HG03521 (cell line): ENCODE measurements at regions not wholly inside any gene's neighbourhood (a gene's known extent, or its start where the extent isn't known, plus 50 kb on each side); places are given as distances from the start of the nearest gene placed in this dataset.
"Not testable (repeated sequence)": the region's sequence is repeated elsewhere in the genome, so short reads cannot be mapped to it uniquely, and the experiment has no call there.

Source experiments
- ATAC-seq: cut with Tn5 transposase; IDR thresholded peaks from one replicate; pipeline ENCODE4 v1.9.1; 2021; ENCODE audit warnings: mild to moderate bottlenecking, moderate library complexity; ENCODE audit not compliant: unreplicated experiment

GRCh38 chr13:65727070-65727469, 1503.1 kb downstream of the PCDH9 start:
- no peak for ATAC-seq

DNA sequence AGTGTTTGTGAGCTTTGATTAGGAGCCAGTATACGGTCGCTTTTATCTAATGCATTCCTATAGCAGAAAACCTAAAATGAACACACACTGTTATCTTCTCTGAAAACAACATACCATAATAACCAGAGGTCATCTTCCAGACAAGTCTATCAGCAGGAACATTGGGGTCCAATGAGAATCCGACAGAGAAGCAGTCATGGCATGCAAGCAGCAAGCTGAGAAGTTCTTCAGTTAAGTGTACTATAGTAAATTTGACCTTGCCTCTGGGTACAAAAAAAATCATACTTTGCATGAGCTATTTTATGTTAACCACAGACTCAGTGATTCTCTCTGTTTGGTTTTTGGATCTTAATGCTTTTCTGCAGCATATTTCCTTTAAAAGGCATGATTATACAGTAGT, 1505.1 kb downstream of the PCDH9 start:
- ATAC-seq: no peak

DNA sequence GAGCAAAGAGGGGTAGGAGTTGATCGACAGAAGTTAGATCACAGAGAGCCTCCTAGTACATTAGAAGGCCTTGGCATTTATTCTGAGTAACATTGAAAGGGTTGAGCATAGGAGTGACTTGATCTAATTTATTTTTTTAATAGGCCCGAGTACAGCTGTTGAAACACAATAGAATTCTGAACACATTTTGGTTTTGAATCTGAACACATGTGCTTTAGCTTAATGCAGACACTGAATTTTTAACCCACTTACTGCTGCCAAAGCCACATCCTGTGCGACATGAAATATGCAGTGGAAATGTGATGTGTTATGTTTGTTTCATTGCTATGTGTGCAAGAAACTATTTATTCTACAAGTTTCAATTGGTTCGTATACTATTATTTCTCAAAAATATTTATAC, 1505.9 kb downstream of the PCDH9 start:
- no peak for ATAC-seq

DNA sequence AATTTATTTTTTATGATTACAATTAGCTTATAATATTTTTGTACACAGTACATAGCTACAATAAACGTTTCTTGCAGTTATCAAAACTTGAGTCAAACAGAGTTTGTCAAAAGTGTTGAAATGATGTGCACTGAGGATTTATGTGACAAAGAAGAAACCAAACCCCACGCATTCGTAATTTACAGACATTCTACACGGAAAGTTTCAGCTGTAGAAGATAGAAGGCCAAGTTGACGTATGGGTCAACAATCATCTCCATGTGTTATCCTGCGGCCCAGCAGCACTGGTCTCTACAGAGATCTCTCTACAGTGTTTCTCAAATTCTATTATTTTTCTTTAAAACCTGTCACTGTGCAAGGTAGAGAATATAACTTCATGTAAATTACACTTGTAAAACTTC, 1507.6 kb downstream of the PCDH9 start:
- ATAC-seq: no peak

DNA sequence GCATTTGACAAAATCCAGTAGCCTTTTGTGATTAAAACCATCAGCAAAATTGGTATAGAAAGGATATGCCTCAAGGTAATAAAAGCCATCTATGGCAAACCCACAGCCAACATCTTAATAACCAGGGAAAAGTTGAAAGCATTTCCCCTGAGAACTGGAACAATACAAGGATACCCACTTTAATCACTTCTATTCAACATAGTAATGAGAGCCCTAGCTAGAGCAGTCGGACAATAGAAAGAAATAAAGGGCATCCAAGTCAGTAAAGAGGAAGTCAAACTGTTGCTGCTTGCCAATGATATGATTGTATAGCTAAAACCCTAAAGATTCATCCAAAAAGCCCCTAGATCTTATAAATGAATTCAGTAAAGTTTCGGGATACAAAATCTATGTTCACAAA, 1510.3 kb downstream of the PCDH9 start:
- no peak for ATAC-seq

- no peak for ATAC-seq
These were observed 1519.6 kb downstream of the PCDH9 start for GRCh38 chr13:65710514-65710913.

DNA sequence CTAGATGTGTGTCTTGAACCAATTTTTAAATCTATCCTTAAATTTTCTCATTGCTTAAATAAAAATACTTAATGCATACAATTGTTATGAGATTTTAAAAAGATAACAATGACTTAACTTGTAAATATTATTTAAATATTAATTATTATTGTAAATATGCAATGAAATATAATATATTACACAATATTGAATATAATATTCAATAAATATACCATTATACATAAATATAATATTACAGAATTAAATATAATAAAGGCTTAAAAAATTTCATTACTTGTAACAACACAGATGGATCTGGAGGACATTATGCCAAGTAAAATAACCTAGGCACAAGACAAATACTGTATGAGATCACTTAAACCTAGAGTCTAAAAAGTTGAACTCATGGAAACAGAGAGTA, 1532.3 kb downstream of the PCDH9 start:
- no peak for ATAC-seq

DNA sequence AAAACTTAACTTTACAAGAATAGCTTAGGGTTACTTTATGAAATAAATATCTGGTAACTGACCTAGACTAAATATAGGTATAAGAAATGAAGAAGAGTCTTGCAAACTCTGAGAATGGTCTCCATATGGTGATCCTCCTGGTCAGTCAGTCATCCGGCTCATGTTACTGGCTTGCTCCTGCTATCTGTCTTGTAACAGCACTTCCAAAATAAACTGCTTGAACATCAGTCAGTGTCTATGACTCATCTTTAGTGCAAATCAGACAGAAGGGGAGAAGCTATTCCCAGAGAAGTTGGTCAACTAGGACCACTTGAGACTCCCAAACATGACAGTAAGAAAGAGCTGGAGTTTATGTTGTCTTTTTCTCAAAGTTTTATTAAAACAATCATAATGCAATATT, 1550.9 kb downstream of the PCDH9 start:
- no peak for ATAC-seq

GRCh38 chr13:65677906-65678305, 1552.2 kb downstream of the PCDH9 start:
- ATAC-seq: no peak

DNA sequence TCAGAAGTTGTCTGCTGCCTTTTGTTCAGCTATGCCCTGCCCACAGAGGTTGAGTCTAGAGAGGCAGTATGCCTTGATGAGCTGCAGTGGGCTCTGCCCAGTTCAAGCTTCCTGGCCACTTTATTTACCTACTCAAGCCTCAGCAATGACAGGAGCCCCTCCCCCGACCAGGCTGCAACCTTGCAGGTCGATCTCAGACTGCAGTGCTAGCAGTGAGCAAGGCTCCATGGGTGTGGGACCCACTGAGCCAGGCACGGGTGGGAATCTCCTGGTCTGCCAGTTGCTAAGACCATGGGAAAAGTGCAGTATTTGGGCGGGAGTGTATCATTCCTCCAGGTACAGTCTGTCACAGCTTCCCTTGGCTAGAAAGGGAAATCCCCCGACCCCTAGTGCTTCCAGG, 1554.8 kb downstream of the PCDH9 start:
- ATAC-seq: not testable (repeated sequence)

DNA sequence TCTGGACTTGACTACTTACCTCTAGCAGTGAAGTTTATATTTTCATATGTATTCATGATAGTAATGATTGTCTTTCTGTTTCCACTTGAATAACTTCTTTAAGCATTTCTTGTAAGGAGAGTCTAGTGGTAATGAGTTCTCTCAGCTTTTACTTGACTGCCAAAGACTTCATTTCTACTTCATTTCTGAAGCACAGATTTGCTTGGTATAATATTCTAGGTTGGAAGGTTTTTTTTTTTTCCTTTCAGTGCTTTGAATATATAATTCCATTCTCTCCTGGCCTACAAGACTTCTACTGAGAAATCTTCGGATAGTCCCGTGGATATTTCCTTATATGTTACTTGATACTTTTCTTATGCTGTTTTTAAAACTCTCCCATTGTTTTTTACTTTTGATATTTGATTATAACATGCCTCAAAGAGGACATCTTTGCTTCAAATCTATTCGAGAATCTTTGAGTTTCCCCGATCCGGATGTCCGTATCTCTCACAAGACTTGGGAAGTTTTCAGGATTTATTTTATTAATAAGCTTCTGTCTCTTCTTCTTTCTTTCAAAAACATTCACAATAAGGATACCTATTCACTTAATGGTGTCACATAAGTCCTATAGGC, 1560.0 kb downstream of the PCDH9 start:
- no peak for ATAC-seq

DNA sequence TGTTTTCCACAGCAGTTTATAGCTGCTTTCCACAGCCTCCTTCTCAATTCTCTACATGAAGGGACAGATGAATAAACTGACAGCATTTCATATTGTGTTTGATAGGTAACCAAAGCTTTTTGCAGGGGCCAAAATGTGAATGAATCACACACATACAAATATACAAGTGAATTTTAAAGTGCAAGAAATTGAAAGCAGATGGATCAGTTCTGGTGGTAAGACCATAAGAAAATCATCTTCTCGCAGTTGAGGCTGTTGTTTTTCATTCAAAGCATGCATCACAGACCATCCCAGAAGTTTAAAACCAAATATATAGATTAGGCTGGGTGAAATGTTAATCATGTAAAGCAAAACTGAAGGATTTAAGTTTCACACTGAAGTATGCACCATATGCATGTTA, 1569.4 kb downstream of the PCDH9 start:
- no peak for ATAC-seq

- no peak for ATAC-seq
These were observed 1573.3 kb downstream of the PCDH9 start for GRCh38 chr13:65656740-65657329.

GRCh38 chr13:65653613-65654012, 1576.5 kb downstream of the PCDH9 start:
- ATAC-seq: no peak

GRCh38 chr13:65650321-65650720, 1579.8 kb downstream of the PCDH9 start:
- ATAC-seq: no peak

DNA sequence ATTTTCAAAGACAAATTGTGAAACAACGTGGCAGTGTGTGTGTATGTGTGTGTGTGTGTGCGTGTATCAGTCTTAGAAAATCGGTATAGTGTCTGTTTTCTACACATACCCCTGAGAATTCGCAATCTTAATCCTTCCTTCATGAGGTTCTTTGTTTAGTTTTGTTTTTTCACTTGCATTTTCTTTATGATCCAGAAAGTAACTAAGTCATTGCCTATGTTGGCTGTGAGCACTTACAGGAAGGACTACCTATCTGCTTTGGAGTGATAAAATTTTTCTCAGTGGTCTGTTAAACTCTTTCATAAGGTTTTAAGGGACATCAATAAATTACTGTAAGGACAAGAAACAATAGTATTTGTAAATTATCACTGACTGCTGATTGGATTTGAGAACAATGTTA, 1587.1 kb downstream of the PCDH9 start:
- ATAC-seq: no peak

DNA sequence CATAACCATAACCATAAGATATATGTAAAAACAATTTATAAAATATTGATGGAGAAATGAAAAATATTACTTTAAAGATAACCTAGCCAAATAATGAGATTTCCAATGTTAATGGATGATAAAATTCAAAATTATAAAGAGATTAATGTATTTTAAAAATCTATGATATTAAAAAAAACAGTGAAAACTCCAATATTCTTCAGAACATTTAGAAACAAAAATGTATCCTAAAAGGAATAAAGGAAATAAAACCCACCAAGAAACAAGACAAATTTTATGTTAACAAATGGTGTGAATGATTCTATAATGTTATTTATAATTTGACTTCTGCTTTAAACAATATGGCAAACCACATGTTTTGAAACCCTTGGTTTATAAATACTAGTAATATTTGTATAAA, 1587.8 kb downstream of the PCDH9 start:
- no peak for ATAC-seq

GRCh38 chr13:65638572-65639168, 1591.5 kb downstream of the PCDH9 start:
- no peak for ATAC-seq

GRCh38 chr13:65633806-65634205, 1596.3 kb downstream of the PCDH9 start:
- ATAC-seq: no peak

- ATAC-seq: no peak
These were observed 1599.1 kb downstream of the PCDH9 start for GRCh38 chr13:65631078-65631477.

- no peak for ATAC-seq
These were observed 1600.2 kb downstream of the PCDH9 start for GRCh38 chr13:65629926-65630325.

GRCh38 chr13:65623148-65623547, 1607.0 kb downstream of the PCDH9 start:
- ATAC-seq: no peak

GRCh38 chr13:65615506-65615905, 1614.6 kb downstream of the PCDH9 start:
- no peak for ATAC-seq
